Hepatocyte (in vitro differentiated cells): ENCODE measurements at regions not wholly inside any gene's neighbourhood (a gene's known extent, or its start where the extent isn't known, plus 50 kb on each side); places are given as distances from the start of the nearest gene placed in this dataset.

ENCODE experiments used
- DNase-seq: peaks from one replicate; pipeline ENCODE4 v3.0.0-alpha.2; 2016; ENCODE audit warnings: low spot score
- H2AFZ ChIP-seq: fragments of 200-600 bp; sonication (generic); 2 replicates; pipeline ENCODE4 v1.6.0; 2016; ENCODE audit warnings: antibody characterized with exemption, mild to moderate bottlenecking
- H3K27ac ChIP-seq: fragments of 200-600 bp; sonication (generic); 2 replicates; pipeline ENCODE4 v1.5.1; 2016; ENCODE audit warnings: mild to moderate bottlenecking
- H3K27me3 ChIP-seq: fragments of 200-600 bp; sonication (generic); 2 replicates; pipeline ENCODE4 v1.6.1; 2016
- H3K36me3 ChIP-seq: fragments of 200-600 bp; sonication (generic); replicated peaks from 2 replicates; pipeline ENCODE4 v1.5.1; 2016; ENCODE audit warnings: low read depth; ENCODE audit not compliant: insufficient read depth
- H3K4me1 ChIP-seq: fragments of 200-600 bp; sonication (generic); 2 replicates; pipeline ENCODE4 v1.5.1; 2016; ENCODE audit warnings: mild to moderate bottlenecking, moderate library complexity; ENCODE audit not compliant: insufficient read depth
- H3K4me2 ChIP-seq: fragments of 200-600 bp; sonication (generic); 2 replicates; pipeline ENCODE4 v1.6.0; 2016
- H3K4me3 ChIP-seq: fragments of 200-600 bp; sonication (generic); 2 replicates; pipeline ENCODE4 v1.5.1; 2016; ENCODE audit warnings: mild to moderate bottlenecking
- H3K79me2 ChIP-seq: fragments of 200-600 bp; sonication (generic); 2 replicates; pipeline ENCODE4 v1.6.0; 2017; ENCODE audit warnings: mild to moderate bottlenecking
- H3K9me2 ChIP-seq: fragments of 200-600 bp; sonication (generic); replicated peaks from 2 replicates; pipeline ENCODE4 v1.6.0; 2017; ENCODE audit warnings: mild to moderate bottlenecking; ENCODE audit not compliant: insufficient read depth
- H3K9me3 ChIP-seq: fragments of 200-600 bp; sonication (generic); 2 replicates; pipeline ENCODE4 v1.5.1; 2016; ENCODE audit warnings: low read depth, mild to moderate bottlenecking
- H4K20me1 ChIP-seq: fragments of 200-600 bp; sonication (generic); 2 replicates; pipeline ENCODE4 v1.6.0; 2016; ENCODE audit warnings: mild to moderate bottlenecking; ENCODE audit not compliant: insufficient read depth, poor library complexity, severe bottlenecking
- CTCF ChIP-seq: fragments of 200-600 bp; sonication (generic); IDR thresholded peaks from 2 replicates; pipeline ENCODE4 v1.5.1; 2016; ENCODE audit warnings: antibody characterized with exemption, mild to moderate bottlenecking; ENCODE audit not compliant: poor library complexity
- EZH2 ChIP-seq: fragments of 200-600 bp; sonication (generic); IDR thresholded peaks from 2 replicates; pipeline ENCODE4 v1.6.1; 2016; ENCODE audit warnings: antibody characterized with exemption, mild to moderate bottlenecking, borderline replicate concordance
- EZH2phosphoT487 ChIP-seq: fragments of 200-600 bp; sonication (generic); IDR thresholded peaks from one replicate; pipeline ENCODE4 v1.6.1; 2018; ENCODE audit warnings: antibody characterized with exemption, mild to moderate bottlenecking, low read depth, moderate library complexity; ENCODE audit not compliant: unreplicated experiment, severe bottlenecking
- WGBS: methylation state at CpG from one replicate; pipeline ENCODE4 v1.1.6; 2016; ENCODE audit warnings: low lambda C conversion rate; ENCODE audit errors: missing lambda C conversion rate; 5-methylcytosine and 5-hydroxymethylcytosine counted together

- 78% methylated on average over 6 of the region's 6 CpGs for WGBS
- no peaks in the 10 kb centered on the region for H3K27me3 ChIP-seq
- no peaks in the 10 kb centered on the region for H3K36me3 ChIP-seq
- H3K27ac ChIP-seq: no peak overlapping the region
- no peaks in the 10 kb centered on the region for H3K4me1 ChIP-seq
- no peaks in the 10 kb centered on the region for H3K9me3 ChIP-seq
- no peaks in the 10 kb centered on the region for H3K9me2 ChIP-seq
- H4K20me1 ChIP-seq: no peaks in the 10 kb centered on the region
- H2AFZ ChIP-seq: no peak overlapping the region
- H3K4me3 ChIP-seq: no peak overlapping the region
- DNase-seq: no peak
- no peak overlapping the region for H3K4me2 ChIP-seq
- no peak for TF ChIP-seq CTCF
- no peak for TF ChIP-seq EZH2phosphoT487
- no peak for TF ChIP-seq EZH2
- no peaks in the 10 kb centered on the region for H3K79me2 ChIP-seq
Observed at GRCh38 chr4:185987961-185988627, 80.9 kb upstream of the TLR3 start.

DNA sequence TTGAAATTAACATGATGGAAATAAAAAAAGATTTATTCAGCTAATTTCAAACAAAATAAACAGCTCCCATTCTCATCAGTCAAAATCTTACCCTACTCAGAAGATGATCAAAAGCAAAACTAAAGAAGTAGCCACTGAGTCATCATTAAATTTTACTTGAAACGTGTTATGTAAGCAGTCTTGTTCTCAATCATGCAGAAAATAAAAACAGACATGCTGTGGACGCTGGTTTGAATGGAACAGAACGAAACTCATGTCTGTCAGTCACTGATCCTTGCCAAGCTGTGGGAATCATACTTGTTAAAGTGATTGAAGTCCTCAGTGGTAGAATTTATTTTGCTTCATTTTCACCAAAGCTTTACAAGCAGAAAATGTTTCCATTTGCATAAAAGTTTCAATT, 77.2 kb upstream of the TLR3 start:
- Histone ChIP-seq H3K9me3 (no peaks in the 10 kb centered on the region), H3K4me1 (no peaks in the 10 kb centered on the region), H3K27me3 (no peaks in the 10 kb centered on the region), H3K27ac (no peak overlapping the region), H4K20me1 (no peaks in the 10 kb centered on the region), H3K36me3 (no peaks in the 10 kb centered on the region), H3K4me2 (no peak overlapping the region), H2AFZ (no peak overlapping the region), H3K9me2 (no peaks in the 10 kb centered on the region), H3K79me2 (no peaks in the 10 kb centered on the region), H3K4me3 (no peak overlapping the region)
- WGBS: 86% methylated on average over 3 of the region's 3 CpGs
- TF ChIP-seq EZH2 (no peak), EZH2phosphoT487 (no peak)
- DNase-seq: no peak

DNA sequence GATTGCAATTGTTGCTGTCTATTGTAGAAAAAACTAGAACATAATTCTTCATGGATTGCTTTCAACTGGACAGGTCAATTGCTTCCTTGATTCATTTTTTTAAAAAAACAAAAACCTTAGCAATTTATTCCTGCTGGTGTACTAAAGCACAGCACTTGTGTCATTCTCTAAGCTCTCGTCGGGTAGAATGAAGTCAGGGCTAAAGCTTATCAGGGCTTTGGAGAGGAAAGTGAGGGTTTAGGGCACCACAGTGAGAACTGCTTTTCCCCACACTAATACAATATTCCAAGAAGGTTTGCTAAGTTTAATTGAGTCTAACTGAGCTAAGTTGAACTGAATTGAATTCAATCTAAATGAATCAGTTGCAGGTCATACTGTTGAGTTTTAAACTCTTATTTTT, 76.4 kb upstream of the TLR3 start:
- Histone ChIP-seq H3K4me3 (no peak overlapping the region), H2AFZ (no peak overlapping the region), H3K27me3 (no peaks in the 10 kb centered on the region), H4K20me1 (no peaks in the 10 kb centered on the region), H3K4me1 (no peaks in the 10 kb centered on the region), H3K4me2 (no peak overlapping the region), H3K9me3 (no peaks in the 10 kb centered on the region), H3K36me3 (no peaks in the 10 kb centered on the region), H3K9me2 (no peaks in the 10 kb centered on the region), H3K27ac (no peak overlapping the region), H3K79me2 (no peaks in the 10 kb centered on the region)
- TF ChIP-seq EZH2 (no peak), EZH2phosphoT487 (no peak), CTCF (no peak)
- 42% methylated on average over 2 of the region's 2 CpGs for WGBS
- DNase-seq: no peak

- no peaks in the 10 kb centered on the region for H4K20me1 ChIP-seq
- TF ChIP-seq EZH2 (no peak), EZH2phosphoT487 (no peak), CTCF (no peak)
- no peak overlapping the region for H3K4me3 ChIP-seq
- no peaks in the 10 kb centered on the region for H3K9me3 ChIP-seq
- WGBS: 70% methylated on average over 6 of the region's 6 CpGs
- DNase-seq: no peak
- H3K9me2 ChIP-seq: no peaks in the 10 kb centered on the region
- no peak overlapping the region for H3K27ac ChIP-seq
- no peak overlapping the region for H3K4me2 ChIP-seq
- H3K36me3 ChIP-seq: no peaks in the 10 kb centered on the region
- no peaks in the 10 kb centered on the region for H3K79me2 ChIP-seq
- no peaks in the 10 kb centered on the region for H3K4me1 ChIP-seq
- H3K27me3 ChIP-seq: no peaks in the 10 kb centered on the region
- H2AFZ ChIP-seq: no peak overlapping the region
Observed at GRCh38 chr4:185993328-185993973, 75.5 kb upstream of the TLR3 start.
